Uterus (tissue), 2 donors: ENCODE measurements at regions not wholly inside any gene's neighbourhood (a gene's known extent, or its start where the extent isn't known, plus 50 kb on each side); places are given as distances from the start of the nearest gene placed in this dataset.

ENCODE experiments used
- CTCF ChIP-seq, 4 experiments: fragments of 200-600 bp in 2 of 4; fragments of 450-650 bp in 2 of 4; sonication (generic) in 2 of 4; IDR thresholded peaks; one replicate each; pipeline ENCODE4 v1.5.1; 2016 to 2019; ENCODE audit warnings: antibody characterized with exemption in 4 of 4, mild to moderate bottlenecking in 2 of 4, moderate library complexity in 1 of 4
- POLR2A ChIP-seq, 2 donors: fragments of 450-650 bp; IDR thresholded peaks; one replicate each; pipeline ENCODE4 v1.6.1; 2016; ENCODE audit warnings: antibody characterized with exemption in 2 of 2, mild to moderate bottlenecking in 1 of 2, moderate library complexity in 1 of 2

DNA sequence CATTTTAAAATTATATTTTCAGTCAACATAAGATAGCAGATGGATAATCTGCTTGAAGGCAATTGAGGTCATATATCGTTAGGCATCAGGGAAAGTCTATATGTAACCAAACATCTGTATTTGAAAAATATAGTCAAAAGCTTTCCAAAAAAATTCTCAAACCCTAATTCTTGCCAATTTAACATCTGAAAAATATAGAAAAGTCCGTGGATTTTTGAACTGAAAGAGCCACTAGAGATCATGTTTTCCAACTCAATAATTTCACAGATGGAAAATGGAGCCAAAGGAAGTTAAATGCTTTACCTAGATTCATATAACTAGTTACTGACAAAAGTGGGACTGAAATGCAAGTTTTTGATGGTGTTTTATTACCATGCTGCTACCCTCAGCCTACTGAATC lies 185.1 kb upstream of the ZNF804A start:
- TF ChIP-seq CTCF (IDR thresholded peaks at IDR 0.05) (no peak), POLR2A (IDR thresholded peaks at IDR 0.05) (no peak)
